GM19043 (cell line): ENCODE measurements at regions not wholly inside any gene's neighbourhood (a gene's known extent, or its start where the extent isn't known, plus 50 kb on each side); places are given as distances from the start of the nearest gene placed in this dataset.

Experiments
- ATAC-seq: cut with Tn5 transposase; IDR thresholded peaks from one replicate; pipeline ENCODE4 v1.9.1; 2021; ENCODE audit warnings: low read depth; ENCODE audit not compliant: unreplicated experiment

DNA sequence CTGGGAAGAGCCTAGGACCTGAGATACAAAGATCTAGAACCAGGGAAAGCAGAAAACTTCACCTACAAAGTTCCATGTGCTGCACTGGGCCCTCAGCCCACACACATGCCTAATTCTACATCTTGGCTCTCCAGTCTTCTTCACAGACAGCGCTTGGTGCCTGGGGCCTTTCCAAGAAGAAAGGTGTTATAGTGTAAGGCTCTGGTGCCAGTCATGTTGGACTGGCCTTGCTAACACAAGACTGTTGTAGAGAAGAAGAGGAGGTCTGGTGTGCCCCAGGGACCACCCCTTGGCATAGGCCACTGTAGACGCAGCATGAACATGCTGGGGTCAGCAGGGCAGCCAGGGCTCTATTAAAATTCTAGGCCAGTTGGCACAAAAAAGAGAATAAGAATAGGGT lies 226.2 kb upstream of the CTNNB1 start:
- ATAC-seq = no peak

DNA sequence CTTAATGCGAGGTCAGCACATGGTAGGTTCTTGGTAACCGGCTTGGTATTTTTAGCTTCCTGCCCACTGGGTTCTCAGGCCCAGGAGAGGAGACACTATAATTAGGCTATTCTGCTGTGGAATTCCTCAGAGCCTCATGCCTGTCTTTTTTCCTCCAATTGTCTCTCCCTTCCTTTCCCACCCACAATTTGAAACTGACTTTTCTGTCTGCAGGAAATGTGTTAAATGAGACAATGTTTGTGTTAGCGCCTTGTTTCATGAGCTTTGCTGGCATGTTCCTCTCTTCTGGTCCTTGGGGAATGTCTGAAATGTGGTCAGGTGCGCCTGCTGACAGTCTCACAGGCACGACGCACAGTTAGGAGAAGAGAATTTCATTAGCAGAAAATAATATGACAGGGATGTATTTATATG lies 223.6 kb upstream of the CTNNB1 start:
- ATAC-seq = no peak

GRCh38 chr3:40976241-40976640 lies 223.1 kb upstream of the CTNNB1 start:
- ATAC-seq = no peak

- no peak for ATAC-seq
Measured at GRCh38 chr3:40978442-40978841, 220.9 kb upstream of the CTNNB1 start.

DNA sequence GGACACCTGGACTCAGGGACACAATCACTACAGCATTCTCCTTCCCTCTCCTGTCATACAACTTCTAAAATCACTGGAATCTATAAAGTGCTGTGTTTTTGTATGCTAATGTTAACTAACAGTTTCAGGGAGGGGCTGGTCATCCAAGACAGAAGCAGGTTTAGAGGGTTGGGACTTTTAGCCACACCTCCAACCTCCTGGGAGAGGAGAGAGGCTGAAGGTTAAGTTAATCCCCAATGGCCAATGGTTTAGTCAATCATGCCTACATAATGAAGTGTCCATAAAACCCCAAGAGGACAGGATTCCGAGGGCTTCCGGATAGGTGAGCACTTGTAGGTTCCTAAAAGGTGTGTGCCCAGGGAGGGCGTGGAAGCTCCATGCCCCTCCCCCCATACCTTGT lies 219.3 kb upstream of the CTNNB1 start:
- ATAC-seq = no peak

- no peak for ATAC-seq
Measured at GRCh38 chr3:40980467-40980866, 218.8 kb upstream of the CTNNB1 start.

DNA sequence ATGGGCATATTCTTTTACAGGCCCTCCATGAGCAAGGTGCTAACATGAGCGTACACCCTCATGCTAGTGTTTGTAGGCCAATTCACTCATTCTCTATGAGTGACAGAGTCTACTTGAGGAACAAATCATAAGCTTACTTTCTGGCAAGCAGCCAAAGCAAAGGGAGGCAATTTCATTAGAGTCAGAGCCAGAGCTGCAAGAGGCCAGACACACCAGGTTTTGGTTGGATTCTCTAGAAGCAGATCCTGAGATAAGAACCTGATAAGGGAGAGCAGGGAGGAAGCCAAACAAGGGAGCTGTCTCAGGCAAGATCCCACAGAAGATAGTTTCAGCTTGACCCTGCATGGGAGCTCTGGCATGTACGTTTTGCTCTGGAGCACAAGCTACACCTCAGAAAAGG lies 214.1 kb upstream of the CTNNB1 start:
- no peak for ATAC-seq

- no peak for ATAC-seq
Measured at GRCh38 chr3:40988468-40988867, 210.8 kb upstream of the CTNNB1 start.

GRCh38 chr3:40989141-40990061 lies 209.9 kb upstream of the CTNNB1 start:
- no peak for ATAC-seq

GRCh38 chr3:40990062-40990456 lies 209.2 kb upstream of the CTNNB1 start:
- no peak for ATAC-seq

GRCh38 chr3:40992023-40992422 lies 207.3 kb upstream of the CTNNB1 start:
- no peak for ATAC-seq

DNA sequence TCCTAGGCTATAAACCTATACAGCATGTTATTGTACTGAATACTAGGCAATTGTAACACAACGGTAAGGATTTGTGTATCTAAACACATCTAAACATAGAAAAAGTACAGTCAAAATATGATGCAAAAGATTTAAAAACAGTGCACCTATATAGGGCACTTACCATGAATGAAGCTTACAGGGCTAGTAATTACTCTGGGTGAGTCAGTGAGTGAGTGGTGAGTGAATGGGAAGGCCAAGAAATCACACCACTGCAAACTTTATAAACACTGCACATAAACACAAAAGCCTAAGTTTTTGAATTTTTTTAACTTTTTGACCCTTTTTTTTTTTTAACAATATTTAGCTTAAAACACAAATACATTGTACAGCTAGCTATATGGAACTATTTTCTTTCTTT lies 204.7 kb upstream of the CTNNB1 start:
- no peak for ATAC-seq

GRCh38 chr3:40995271-40995670 lies 204.0 kb upstream of the CTNNB1 start:
- no peak for ATAC-seq

- no peak for ATAC-seq
Measured at GRCh38 chr3:40996382-40996781, 202.9 kb upstream of the CTNNB1 start.

DNA sequence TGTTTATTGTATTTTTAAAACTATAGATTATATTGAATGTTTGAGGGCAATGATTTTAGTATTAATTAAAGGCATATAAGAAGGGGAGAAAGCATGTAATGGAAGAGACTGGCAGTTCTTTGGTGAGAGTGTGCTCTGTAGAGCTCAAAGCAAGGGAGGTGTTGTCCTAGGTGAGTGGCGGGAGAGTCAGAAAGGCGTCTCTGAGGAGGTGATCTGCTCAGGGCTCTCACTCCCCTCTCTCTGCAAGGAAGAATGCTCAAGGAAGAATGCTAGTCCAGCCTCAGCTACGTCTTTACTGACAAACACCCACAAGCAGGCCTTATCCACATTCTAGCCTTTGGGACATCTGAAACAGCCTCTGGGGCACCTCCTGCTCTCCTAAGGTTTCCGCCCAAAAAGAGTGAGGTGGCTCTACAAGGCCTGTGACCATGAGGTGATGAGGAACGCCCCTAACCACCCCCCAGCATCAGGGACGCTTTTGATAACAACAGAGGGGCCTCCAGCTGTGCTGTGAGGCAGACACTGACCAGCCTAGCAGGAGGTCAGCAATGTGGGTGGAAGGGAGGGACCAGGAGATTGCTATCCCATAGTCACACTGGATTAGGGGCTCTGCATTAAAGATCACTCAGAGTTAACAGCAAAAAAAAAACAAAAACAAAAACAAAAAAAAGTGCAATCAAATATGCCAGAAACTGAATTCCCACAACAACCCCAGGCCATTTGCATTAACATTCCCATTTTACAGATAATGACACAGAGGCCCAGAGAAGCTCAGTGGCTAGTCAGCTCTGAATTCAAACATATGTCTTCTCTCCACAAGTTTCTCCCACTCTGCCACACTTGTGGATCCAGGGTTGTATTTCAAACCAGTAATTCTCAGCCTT lies 202.2 kb upstream of the CTNNB1 start:
- no peak for ATAC-seq

DNA sequence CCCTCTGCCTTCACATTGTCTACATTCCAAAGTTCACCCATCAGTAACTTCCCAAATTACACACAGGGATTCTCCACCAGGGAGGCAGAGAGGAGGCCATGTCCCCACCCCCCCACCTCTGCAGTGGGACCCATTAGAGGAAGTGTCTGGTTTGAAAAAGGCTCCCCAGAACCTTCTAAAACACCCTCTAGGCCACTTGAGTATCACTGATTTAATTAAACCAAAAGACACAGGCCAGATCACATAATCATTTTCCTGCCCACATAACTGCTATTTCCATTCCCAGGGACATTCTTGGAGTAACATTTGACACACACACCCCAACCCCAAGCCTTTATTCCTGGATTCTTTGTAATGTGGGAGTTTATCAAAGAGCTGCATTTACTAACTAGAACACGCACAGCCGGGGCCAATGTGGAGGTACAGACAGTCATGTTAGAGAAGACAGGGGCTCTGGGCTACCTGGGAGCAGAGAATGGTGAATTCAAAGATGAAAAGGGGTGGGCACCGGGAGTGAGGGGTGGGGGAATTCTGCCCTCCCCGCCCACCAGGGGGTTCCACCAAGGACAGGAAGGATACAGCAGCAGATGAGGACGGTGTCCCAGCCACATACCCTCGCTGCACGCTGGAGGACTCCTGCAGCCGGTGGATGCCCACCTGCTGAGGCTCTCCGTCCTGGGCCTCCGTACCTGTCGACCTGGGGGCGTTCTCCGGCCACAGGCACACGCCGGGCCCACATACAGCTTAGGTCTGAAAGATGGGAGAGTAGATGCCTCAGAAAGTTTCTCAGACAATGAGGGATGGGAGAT lies 201.4 kb upstream of the CTNNB1 start:
- no peak for ATAC-seq

DNA sequence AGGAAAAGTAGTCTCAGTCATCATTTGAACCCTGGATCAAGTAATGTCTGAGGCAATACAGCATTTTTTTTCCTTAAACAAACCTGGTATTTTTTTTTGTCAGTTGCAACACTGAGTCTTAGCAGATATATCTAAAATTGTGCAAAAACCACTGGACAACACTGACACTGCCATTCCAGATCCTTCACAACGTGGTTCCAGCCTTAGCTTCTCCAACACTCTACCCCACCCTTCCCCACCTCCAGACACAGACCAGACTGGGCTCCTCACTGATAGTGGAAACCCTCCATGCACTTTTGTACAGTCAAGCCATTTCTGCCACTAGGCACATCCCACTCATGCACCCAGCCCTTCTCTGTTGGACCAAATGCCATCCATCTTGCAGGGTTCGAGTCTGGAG lies 199.6 kb upstream of the CTNNB1 start:
- ATAC-seq = no peak

DNA sequence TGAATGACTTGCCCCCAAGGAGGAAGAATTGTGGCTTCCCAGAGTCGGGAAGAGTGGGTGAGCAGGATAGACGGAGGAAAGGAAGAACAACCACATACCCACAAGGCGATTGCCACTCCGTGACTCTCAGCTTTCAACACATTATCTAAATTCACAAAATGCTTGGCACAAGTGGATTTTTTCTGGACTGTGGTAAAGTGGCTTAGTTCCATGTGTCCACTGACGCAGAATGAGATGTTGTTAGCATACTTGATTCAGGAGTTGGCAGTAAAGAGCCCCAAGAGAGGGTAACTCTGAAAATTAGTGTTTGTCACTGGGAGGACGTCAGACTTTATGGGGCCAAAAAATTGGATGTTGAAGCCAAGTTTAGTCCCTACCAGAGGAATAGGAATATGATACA lies 198.8 kb upstream of the CTNNB1 start:
- no peak for ATAC-seq

GRCh38 chr3:41001556-41001955 lies 197.7 kb upstream of the CTNNB1 start:
- ATAC-seq = no peak

GRCh38 chr3:41002104-41002503 lies 197.2 kb upstream of the CTNNB1 start:
- ATAC-seq = no peak

DNA sequence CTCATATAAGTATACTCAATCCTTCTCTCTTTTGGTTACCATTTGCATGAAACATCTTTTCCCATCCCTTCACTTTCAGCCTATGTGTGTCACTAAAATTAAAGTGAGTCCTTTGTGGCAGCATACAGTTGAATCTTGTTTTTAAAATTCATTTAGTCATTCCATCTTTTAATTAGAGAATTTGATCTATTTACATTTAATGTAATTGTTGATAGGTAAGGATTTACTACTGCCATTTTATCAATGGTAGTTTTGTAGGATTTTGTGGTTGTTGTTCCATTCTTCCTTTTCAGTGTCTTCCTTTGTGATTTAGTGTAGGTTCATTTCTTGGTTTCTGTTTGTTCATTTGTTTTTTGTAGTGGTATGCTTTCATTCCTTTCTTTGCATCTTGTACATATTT lies 191.9 kb upstream of the CTNNB1 start:
- no peak for ATAC-seq
